ENCODE measurements at regions not wholly inside any gene's neighbourhood (a gene's known extent, or its start where the extent isn't known, plus 50 kb on each side); places are given as distances from the start of the nearest gene placed in this dataset.

GRCh38 chr2:49687918-49688317, 533.6 kb upstream of the FSHR start:
- TF ChIP-seq, protein P1, sequence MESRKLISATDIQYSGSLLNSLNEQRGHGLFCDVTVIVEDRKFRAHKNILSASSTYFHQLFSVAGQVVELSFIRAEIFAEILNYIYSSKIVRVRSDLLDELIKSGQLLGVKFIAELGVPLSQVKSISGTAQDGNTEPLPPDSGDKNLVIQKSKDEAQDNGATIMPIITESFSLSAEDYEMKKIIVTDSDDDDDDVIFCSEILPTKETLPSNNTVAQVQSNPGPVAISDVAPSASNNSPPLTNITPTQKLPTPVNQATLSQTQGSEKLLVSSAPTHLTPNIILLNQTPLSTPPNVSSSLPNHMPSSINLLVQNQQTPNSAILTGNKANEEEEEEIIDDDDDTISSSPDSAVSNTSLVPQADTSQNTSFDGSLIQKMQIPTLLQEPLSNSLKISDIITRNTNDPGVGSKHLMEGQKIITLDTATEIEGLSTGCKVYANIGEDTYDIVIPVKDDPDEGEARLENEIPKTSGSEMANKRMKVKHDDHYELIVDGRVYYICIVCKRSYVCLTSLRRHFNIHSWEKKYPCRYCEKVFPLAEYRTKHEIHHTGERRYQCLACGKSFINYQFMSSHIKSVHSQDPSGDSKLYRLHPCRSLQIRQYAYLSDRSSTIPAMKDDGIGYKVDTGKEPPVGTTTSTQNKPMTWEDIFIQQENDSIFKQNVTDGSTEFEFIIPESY (IDR thresholded peaks at IDR 0.05): no peak
- no peak for TF ChIP-seq TAF1 (IDR thresholded peaks at IDR 0.05; ENCODE audit: borderline replicate concordance, low read depth, low read length)
- no peak for TF ChIP-seq POLR2A (IDR thresholded peaks at IDR 0.05; ENCODE audit: low read depth, low read length)
- TF ChIP-seq TCF7 (IDR thresholded peaks at IDR 0.05; ENCODE audit: borderline replicate concordance): no peak
- no peak for TF ChIP-seq EZH2 (IDR thresholded peaks at IDR 0.05; ENCODE audit: borderline replicate concordance, control insufficient read depth, low read depth, low read length)
- TF ChIP-seq, protein P2, sequence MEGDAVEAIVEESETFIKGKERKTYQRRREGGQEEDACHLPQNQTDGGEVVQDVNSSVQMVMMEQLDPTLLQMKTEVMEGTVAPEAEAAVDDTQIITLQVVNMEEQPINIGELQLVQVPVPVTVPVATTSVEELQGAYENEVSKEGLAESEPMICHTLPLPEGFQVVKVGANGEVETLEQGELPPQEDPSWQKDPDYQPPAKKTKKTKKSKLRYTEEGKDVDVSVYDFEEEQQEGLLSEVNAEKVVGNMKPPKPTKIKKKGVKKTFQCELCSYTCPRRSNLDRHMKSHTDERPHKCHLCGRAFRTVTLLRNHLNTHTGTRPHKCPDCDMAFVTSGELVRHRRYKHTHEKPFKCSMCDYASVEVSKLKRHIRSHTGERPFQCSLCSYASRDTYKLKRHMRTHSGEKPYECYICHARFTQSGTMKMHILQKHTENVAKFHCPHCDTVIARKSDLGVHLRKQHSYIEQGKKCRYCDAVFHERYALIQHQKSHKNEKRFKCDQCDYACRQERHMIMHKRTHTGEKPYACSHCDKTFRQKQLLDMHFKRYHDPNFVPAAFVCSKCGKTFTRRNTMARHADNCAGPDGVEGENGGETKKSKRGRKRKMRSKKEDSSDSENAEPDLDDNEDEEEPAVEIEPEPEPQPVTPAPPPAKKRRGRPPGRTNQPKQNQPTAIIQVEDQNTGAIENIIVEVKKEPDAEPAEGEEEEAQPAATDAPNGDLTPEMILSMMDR (IDR thresholded peaks at IDR 0.05 in 2 of 3, conservative IDR thresholded peaks at IDR 0.05 in 1 of 3; ENCODE audit: control insufficient read depth in 2 of 3, extremely low read depth in 1 of 3, insufficient read depth in 1 of 3, low read depth in 3 of 3, low read length in 3 of 3): peak in 2 of 3 experiments; percentile 2 to 11; a peak in 2 of 6 replicates
- no peak for TF ChIP-seq BMI1 (IDR thresholded peaks at IDR 0.05; ENCODE audit: borderline replicate concordance)
